ENCODE measurements at regions not wholly inside any gene's neighbourhood (a gene's known extent, or its start where the extent isn't known, plus 50 kb on each side); places are given as distances from the start of the nearest gene placed in this dataset.

GRCh38 chr3:40718209-40718608 is 193.4 kb downstream of the ZNF621 start:
- no peak for TF ChIP-seq EZH2 (IDR thresholded peaks at IDR 0.05; ENCODE audit: borderline replicate concordance, low read length)
- no peak for TF ChIP-seq CTCF (conservative IDR thresholded peaks at IDR 0.05 in 1 of 2, IDR thresholded peaks at IDR 0.05 in 1 of 2; ENCODE audit: extremely low read depth in 1 of 2, insufficient read depth in 1 of 2, low read depth in 1 of 2, low read length in 2 of 2)
